Ishikawa (cell line): ENCODE measurements at regions not wholly inside any gene's neighbourhood (a gene's known extent, or its start where the extent isn't known, plus 50 kb on each side); places are given as distances from the start of the nearest gene placed in this dataset.

ENCODE experiments used
- EGR1 ChIP-seq: IDR thresholded peaks from 2 replicates; pipeline ENCODE4 v1.6.1; 2012
- FOXM1 ChIP-seq: IDR thresholded peaks from 2 replicates; pipeline ENCODE4 v1.6.1; 2012; ENCODE audit warnings: low read depth, borderline replicate concordance
- TCF12 ChIP-seq: IDR thresholded peaks from 2 replicates; pipeline ENCODE4 v1.6.1; 2012; ENCODE audit warnings: low read depth

- TF ChIP-seq TCF12 (no peak), FOXM1 (no peak), EGR1 (no peak)
Measured at GRCh38 chr15:27619204-27619603, 479.9 kb downstream of the OCA2 start.
